GM23338 (cell line): ENCODE measurements at regions not wholly inside any gene's neighbourhood (a gene's known extent, or its start where the extent isn't known, plus 50 kb on each side); places are given as distances from the start of the nearest gene placed in this dataset.

Source experiments
- EZH2 ChIP-seq: fragments of 200-600 bp; sonication (generic); IDR thresholded peaks from one replicate; pipeline ENCODE4 v1.8.0; 2017; ENCODE audit warnings: antibody characterized with exemption, mild to moderate bottlenecking, low read depth; ENCODE audit not compliant: unreplicated experiment
- EZH2phosphoT487 ChIP-seq: fragments of 200-600 bp; sonication (generic); IDR thresholded peaks from one replicate; pipeline ENCODE4 v1.8.1; 2018; ENCODE audit warnings: antibody characterized with exemption; ENCODE audit not compliant: unreplicated experiment
- NANOG ChIP-seq: IDR thresholded peaks from 2 replicates; pipeline ENCODE4 v1.6.1; 2016; ENCODE audit warnings: antibody characterized with exemption, borderline replicate concordance
- POLR2AphosphoS5 ChIP-seq: IDR thresholded peaks from 2 replicates; pipeline ENCODE4 v1.6.1; 2016; ENCODE audit warnings: antibody characterized with exemption, low read depth
- REST ChIP-seq: IDR thresholded peaks from one replicate; pipeline ENCODE4 v1.6.1; 2018; ENCODE audit warnings: antibody characterized with exemption; ENCODE audit not compliant: unreplicated experiment
- TF ChIP-seq, protein P1 (sequence below), 2 experiments: fragments of 200-600 bp in 1 of 2; sonication (generic) in 1 of 2; conservative IDR thresholded peaks; 2 replicates each; pipeline versions ENCODE4 v1.5.1 to v1.6.1; 2016 to 2017; ENCODE audit warnings: antibody characterized with exemption in 2 of 2, low read depth in 2 of 2, mild to moderate bottlenecking in 2 of 2, moderate library complexity in 1 of 2

- TF ChIP-seq EZH2phosphoT487 (no peak), EZH2 (no peak), POLR2AphosphoS5 (no peak), REST (no peak), NANOG (no peak)
- TF ChIP-seq, protein P1, sequence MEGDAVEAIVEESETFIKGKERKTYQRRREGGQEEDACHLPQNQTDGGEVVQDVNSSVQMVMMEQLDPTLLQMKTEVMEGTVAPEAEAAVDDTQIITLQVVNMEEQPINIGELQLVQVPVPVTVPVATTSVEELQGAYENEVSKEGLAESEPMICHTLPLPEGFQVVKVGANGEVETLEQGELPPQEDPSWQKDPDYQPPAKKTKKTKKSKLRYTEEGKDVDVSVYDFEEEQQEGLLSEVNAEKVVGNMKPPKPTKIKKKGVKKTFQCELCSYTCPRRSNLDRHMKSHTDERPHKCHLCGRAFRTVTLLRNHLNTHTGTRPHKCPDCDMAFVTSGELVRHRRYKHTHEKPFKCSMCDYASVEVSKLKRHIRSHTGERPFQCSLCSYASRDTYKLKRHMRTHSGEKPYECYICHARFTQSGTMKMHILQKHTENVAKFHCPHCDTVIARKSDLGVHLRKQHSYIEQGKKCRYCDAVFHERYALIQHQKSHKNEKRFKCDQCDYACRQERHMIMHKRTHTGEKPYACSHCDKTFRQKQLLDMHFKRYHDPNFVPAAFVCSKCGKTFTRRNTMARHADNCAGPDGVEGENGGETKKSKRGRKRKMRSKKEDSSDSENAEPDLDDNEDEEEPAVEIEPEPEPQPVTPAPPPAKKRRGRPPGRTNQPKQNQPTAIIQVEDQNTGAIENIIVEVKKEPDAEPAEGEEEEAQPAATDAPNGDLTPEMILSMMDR (conservative IDR thresholded peaks at IDR 0.05; ENCODE audit: low read depth in 2 of 2) = no peak
Measured at GRCh38 chr10:131638049-131638879, 262.5 kb upstream of the PPP2R2D start.
